ENCODE measurements at regions not wholly inside any gene's neighbourhood (a gene's known extent, or its start where the extent isn't known, plus 50 kb on each side); places are given as distances from the start of the nearest gene placed in this dataset.

- DNase-seq = no peak
Observed at GRCh38 chr4:82071951-82072350, 301.8 kb downstream of the HNRNPD start.

GRCh38 chr4:82069883-82070638, 303.7 kb downstream of the HNRNPD start:
- no peak for DNase-seq

GRCh38 chr4:82063017-82063416, 310.8 kb downstream of the HNRNPD start:
- DNase-seq = no peak

DNA sequence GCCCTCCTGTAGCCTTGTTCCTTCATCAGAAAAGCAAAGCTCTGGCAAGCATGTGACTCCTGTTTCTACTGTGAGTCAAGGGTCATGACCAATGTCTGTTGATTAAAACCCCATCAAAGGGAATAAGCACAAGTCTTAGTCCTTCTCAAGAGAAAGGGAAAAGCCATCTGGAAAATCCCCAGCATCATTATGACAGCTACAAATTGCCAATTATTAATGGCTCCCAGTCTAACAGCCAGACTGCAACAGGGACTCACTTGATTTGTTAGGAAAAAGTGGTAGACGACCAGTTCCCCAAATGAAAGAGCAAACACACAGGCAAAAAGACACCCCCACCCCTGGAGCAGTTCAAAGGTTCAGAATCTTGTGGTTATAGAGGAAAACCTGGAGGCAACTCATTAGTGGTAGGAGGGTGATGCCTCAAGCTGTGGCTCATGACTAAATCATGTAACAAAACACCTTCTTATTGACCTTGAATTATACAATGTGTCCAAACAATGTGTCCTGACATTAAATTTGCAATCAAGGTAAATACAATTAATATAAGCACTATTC, 315.7 kb downstream of the HNRNPD start:
- DNase-seq = peak; percentile 22 to 60

- DNase-seq = no peak
Observed at GRCh38 chr4:82055156-82055555, 318.6 kb downstream of the HNRNPD start.

DNA sequence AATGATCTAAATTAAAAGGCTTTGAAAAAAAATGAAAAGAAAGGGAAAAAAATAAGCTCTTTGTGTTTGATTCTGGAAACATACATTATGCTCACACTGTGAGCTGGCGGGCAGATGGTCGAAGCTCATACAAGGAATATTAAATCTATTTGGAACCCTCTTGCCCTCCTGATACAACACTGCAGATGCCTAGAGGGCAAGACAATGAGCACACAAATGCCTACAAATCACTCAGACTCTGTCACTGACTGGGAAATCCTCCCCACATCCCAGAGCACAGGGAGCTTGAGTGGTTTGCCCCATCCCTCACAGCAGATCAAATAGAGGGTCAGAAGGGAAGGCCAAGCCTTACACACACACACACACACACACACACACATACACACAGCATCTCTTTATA, 320.4 kb downstream of the HNRNPD start:
- DNase-seq = peak; percentile 51 to 70

GRCh38 chr4:82050796-82051195, 323.0 kb downstream of the HNRNPD start:
- DNase-seq = no peak

DNA sequence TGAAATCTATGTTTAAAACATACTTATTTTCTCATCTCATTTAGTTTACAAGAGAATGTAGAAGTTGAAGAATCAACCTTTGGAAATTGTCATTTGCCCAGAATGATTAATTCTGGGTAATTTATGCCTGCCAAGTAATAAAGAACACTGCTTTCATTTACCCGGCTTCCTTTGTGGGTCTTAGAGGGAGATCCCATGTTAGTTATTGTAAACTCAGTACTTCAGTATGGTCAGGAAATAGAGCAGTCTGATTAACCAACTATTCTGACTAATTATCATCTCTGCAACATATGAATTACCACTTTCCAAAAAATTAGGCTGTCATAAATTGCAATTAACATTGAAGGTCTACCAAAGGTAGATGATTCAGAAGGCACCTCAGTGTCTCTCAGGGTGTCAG, 324.5 kb downstream of the HNRNPD start:
- no peak for DNase-seq

DNA sequence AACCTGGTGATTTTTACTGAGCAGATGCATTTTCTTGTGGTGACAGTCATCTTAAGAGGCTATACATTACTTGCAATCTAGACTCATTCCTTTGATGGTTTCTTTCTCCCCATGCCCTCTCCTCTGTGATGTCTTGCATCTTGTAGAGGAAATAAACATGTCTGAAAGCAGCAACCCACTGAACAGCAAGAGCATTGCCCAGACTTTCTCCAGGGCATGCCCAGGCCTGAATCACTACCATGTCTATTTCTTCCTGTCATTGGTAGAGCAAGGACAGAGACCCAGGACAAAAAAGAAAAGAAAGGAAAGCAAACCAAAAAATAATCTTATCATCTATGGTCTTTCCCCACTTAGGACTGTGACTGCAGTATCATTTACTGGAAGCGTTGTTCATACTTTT, 326.1 kb downstream of the HNRNPD start:
- DNase-seq = no peak

DNA sequence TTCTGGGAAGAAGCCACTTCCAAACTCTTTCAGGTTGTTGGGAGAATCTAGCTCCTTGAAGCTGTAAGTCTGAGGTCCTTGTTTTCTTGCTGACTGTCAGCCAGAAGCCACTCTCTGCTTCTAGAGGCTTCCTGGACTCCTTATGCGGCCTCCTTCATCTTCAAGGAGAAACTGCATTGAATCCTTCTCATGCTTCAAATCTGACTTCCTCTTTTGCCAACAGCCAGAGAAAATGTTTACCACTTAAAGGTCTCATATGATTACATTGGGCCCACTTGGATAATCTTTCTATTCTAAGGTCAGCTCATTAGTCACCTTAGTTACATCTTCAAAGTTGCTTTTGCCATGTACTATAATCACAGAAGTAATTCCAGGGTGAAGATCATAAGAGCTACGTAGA, 327.0 kb downstream of the HNRNPD start:
- DNase-seq = no peak

- no peak for DNase-seq
Observed at GRCh38 chr4:82045267-82045666, 328.5 kb downstream of the HNRNPD start.

GRCh38 chr4:82044141-82044993, 329.4 kb downstream of the HNRNPD start:
- DNase-seq = peak; percentile 27 to 58

GRCh38 chr4:82043809-82044137, 330.0 kb downstream of the HNRNPD start:
- DNase-seq = no peak

GRCh38 chr4:82043081-82043808, 330.5 kb downstream of the HNRNPD start:
- peak; percentile 15 to 40 for DNase-seq

GRCh38 chr4:82042042-82042441, 331.7 kb downstream of the HNRNPD start:
- DNase-seq = no peak

- DNase-seq = no peak
Observed at GRCh38 chr4:82038936-82039335, 334.9 kb downstream of the HNRNPD start.

- no peak for DNase-seq
Observed at GRCh38 chr4:82036181-82036580, 337.6 kb downstream of the HNRNPD start.

DNA sequence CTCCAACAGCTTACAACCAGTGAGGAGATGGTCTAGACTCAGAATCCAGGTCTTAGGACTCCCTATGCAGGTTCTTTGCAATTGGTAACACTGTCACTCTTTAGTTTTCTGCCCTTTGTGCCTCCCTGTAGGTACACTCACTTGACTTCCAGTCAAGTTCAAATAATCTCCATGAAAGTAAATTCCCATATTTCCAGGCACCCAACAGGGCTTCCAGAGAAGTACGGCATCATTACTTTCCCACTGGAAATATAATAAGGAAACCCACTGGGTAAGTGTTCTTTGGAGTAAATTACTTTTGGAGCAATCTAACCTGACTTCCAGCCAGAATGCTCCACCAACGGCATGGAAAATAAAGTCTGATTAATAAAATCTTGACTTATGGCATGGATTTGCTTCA, 338.9 kb downstream of the HNRNPD start:
- no peak for DNase-seq

GRCh38 chr4:82033862-82034261, 339.9 kb downstream of the HNRNPD start:
- DNase-seq = peak in 1 of 2 experiments; percentile 52

DNA sequence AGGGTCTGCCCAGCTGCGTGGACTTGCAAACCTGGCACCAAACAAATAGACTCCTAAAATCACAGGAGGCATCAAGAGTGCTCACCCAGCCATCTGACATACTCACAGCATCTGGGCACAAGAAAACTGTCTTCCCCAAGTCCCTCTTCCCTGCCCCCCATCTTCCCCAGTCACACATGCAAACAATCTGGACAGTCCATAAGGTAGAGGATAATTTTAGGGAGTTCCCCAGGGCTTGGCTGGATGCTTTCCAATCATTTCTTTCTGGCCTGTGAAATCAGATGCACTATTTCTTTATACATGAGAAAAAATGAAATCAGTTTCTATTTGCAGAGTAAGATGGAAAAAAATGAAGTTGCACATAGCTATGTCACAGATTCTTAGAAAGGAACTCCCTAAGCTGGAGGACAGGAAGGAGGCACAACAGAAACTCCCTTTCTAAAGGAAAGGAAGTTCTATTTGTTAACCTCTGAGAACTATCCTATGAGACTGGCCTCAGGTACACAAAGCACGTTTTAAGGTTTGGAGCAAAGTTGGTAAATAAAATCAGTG, 342.3 kb downstream of the HNRNPD start:
- peak; percentile 69 to 92 for DNase-seq

DNA sequence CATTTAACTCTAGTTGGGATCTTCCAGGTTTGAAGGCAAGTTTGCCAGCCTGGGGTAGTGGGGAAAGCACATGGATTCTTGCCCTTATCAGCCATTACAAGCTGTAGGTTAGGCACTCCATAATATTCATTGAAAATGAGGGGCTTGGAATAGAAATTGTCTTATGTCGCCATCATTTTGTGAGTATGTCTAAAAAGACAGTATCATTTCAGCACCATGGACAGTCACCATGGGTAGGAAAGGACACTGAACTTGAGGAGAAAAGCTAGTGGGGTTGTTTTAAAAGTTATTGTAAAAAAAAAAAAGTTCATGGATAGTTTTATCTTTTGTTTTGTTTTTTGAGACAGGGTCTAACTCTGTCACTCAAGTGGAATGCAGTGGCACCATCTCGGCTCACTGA, 356.1 kb downstream of the HNRNPD start:
- DNase-seq = no peak

DNA sequence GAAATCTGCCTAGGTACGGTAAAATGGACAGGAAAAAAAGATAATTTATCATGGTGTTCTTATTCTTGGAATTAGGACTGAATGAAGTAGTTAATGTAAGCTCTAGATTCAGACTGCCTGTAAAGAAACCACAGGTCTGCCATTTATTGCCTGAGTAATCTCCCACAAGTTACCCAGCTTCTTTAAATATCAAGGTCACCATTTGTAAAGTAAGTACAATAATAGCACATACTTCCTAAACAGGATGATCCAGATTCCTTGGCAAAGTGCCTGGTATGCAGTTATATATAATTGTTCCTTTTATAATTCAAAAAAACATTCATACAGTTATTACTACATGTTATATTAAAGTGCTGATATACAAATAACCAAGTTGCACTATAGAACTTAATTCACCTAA, 368.6 kb downstream of the HNRNPD start:
- no peak for DNase-seq

DNA sequence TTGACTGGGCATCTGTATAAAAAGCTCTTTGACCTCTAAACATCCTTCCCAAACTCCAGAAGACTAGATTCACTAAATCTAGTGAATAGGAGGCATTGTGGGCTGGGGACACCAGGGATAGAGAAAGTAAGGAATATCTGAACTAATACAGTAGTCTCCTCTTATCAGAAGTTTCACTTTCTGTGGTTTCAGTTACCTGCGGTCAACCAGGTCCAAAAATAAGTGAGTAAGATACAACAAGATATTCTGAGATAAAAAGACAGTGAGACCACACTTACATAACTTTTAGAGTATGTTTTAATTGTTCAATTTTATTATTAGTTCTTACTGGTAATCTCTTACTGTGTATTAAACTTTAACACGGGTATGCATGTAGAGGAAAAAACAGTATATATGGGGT, 376.5 kb downstream of the HNRNPD start:
- DNase-seq = no peak
